Epithelial cell of prostate (primary cell): ENCODE measurements at regions not wholly inside any gene's neighbourhood (a gene's known extent, or its start where the extent isn't known, plus 50 kb on each side); places are given as distances from the start of the nearest gene placed in this dataset.

Source experiments
- DNase-seq: peaks from one replicate; pipeline ENCODE4 v3.0.0-alpha.2; 2011; ENCODE audit warnings: low read depth, low spot score
- H3K27ac ChIP-seq: fragments of 450-650 bp; 2 replicates; pipeline ENCODE4 v1.5.1; 2017; ENCODE audit warnings: mild to moderate bottlenecking

- no peak overlapping the region for H3K27ac ChIP-seq
- DNase-seq: no peak
Observed at GRCh38 chr19:31546205-31546960, 197.1 kb upstream of the TSHZ3 start.

- no peak for DNase-seq
- H3K27ac ChIP-seq: no peak overlapping the region
Observed at GRCh38 chr19:31548941-31549340, 199.7 kb upstream of the TSHZ3 start.

GRCh38 chr19:31553112-31553845 lies 204.0 kb upstream of the TSHZ3 start:
- peak; percentile 24 for DNase-seq

GRCh38 chr19:31553846-31554215 lies 204.6 kb upstream of the TSHZ3 start:
- no peak for DNase-seq
- H3K27ac ChIP-seq: no peak overlapping the region

More at GRCh38 chr19:31553112-31553845, 204.0 kb upstream of the TSHZ3 start:
- H3K27ac ChIP-seq: no peak overlapping the region

- no peak for DNase-seq
- H3K27ac ChIP-seq: no peak overlapping the region
Observed at GRCh38 chr19:31554360-31554759, 205.1 kb upstream of the TSHZ3 start.

- no peak for DNase-seq
- no peak overlapping the region for H3K27ac ChIP-seq
Observed at GRCh38 chr19:31555634-31556215, 206.5 kb upstream of the TSHZ3 start.

- no peak overlapping the region for H3K27ac ChIP-seq
- no peak for DNase-seq
Observed at GRCh38 chr19:31559494-31559893, 210.3 kb upstream of the TSHZ3 start.

- DNase-seq: no peak
- H3K27ac ChIP-seq: no peak overlapping the region
Observed at GRCh38 chr19:31560086-31561060, 211.1 kb upstream of the TSHZ3 start.

- DNase-seq: no peak
- no peak overlapping the region for H3K27ac ChIP-seq
Observed at GRCh38 chr19:31562966-31563612, 213.9 kb upstream of the TSHZ3 start.

- DNase-seq: no peak
- H3K27ac ChIP-seq: no peak overlapping the region
Observed at GRCh38 chr19:31567776-31568175, 218.5 kb upstream of the TSHZ3 start.

- no peak for DNase-seq
- H3K27ac ChIP-seq: no peak overlapping the region
Observed at GRCh38 chr19:31568724-31569123, 219.5 kb upstream of the TSHZ3 start.

- DNase-seq: no peak
- H3K27ac ChIP-seq: no peak overlapping the region
Observed at GRCh38 chr19:31570718-31571117, 221.5 kb upstream of the TSHZ3 start.

- H3K27ac ChIP-seq: no peak overlapping the region
- no peak for DNase-seq
Observed at GRCh38 chr19:31572102-31572975, 223.1 kb upstream of the TSHZ3 start.

- H3K27ac ChIP-seq: no peak overlapping the region
- no peak for DNase-seq
Observed at GRCh38 chr19:31572976-31573298, 223.7 kb upstream of the TSHZ3 start.

- no peak for DNase-seq
- no peak overlapping the region for H3K27ac ChIP-seq
Observed at GRCh38 chr19:31574251-31574973, 225.2 kb upstream of the TSHZ3 start.

GRCh38 chr19:31575846-31576335 lies 226.7 kb upstream of the TSHZ3 start:
- no peak for DNase-seq
- H3K27ac ChIP-seq: no peak overlapping the region

GRCh38 chr19:31578326-31578725 lies 229.1 kb upstream of the TSHZ3 start:
- DNase-seq: no peak
- no peak overlapping the region for H3K27ac ChIP-seq

GRCh38 chr19:31583148-31583547 lies 233.9 kb upstream of the TSHZ3 start:
- H3K27ac ChIP-seq: no peak overlapping the region
- DNase-seq: no peak
